ENCODE measurements at regions not wholly inside any gene's neighbourhood (a gene's known extent, or its start where the extent isn't known, plus 50 kb on each side); places are given as distances from the start of the nearest gene placed in this dataset.

DNA sequence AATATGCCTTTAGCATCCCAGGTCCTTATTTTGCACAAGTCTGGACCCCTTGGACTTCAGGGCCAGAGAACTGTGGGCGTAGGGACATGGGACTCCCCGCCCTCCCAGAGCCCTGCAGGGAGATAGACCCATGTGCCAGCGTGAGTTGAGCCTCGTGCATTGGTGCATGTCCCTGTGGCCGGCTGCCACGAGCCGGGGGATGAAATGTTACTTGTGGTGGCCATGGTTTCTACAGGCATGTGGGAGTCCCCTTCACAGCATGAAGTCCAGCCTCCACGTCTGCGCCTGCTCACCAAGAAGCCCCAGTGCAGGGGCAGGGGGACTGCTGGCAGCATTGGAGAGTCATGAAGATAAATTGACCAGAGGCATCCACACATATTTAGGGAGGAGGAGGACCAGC, 470.0 kb downstream of the BCL11B start:
- FAIRE-seq = no peak
- DNase-seq (ENCODE audit: low spot score) = no peak
- no TSS peak for BruUV-seq (replicated peaks)
- Histone ChIP-seq H3K4me2 (ENCODE audit: low read depth, low read length) (no peak overlapping the region), H3K9me3 (ENCODE audit: low read length) (peaks cover 5% of the 10 kb centered on the region; the same call in 1 of the 2 replicates), H2AFZ (ENCODE audit: low read length) (no peak overlapping the region), H3K79me2 (ENCODE audit: insufficient read depth, low read length) (no peaks in the 10 kb centered on the region), H3K27ac (ENCODE audit: extremely low read length, insufficient read depth, low read length) (no peak overlapping the region), H3K4me1 (ENCODE audit: insufficient read depth, low read length) (no peaks in the 10 kb centered on the region), H3K4me3 (replicated peaks in 1 of 3; ENCODE audit: insufficient read depth in 1 of 3, low read depth in 2 of 3, low read length in 3 of 3) (no peak overlapping the region), H3K36me3 (replicated peaks in 1 of 2; ENCODE audit: control insufficient read depth in 1 of 2, insufficient read depth in 2 of 2, low read length in 2 of 2) (no peaks in the 10 kb centered on the region), H3K27me3 (ENCODE audit: control insufficient read depth in 1 of 2, insufficient read depth in 2 of 2, low read length in 2 of 2) (no peaks in the 10 kb centered on the region), H3K9ac (ENCODE audit: insufficient read depth, low read depth, low read length) (no peak overlapping the region), H4K20me1 (ENCODE audit: insufficient read depth, low read length) (no peaks in the 10 kb centered on the region)
- no CpG with 5 or more reads among the region's 9 CpGs for WGBS (ENCODE audit: low lambda C conversion rate)
- intact Hi-C loops (cut with micrococcal nuclease; ENCODE audit: unreplicated experiment) = no loop called here
- CTCF ChIA-PET (ENCODE audit: low intra/inter-chr PET ratio, low total read pairs) = no interaction called here
- no peak for ATAC-seq
- in situ Hi-C loops (cut with HindIII; ENCODE audit: extremely low pct_ligation_motif_present, low pct_unique_long_range_greater_than_20kb) = no loop called here
- POLR2A ChIA-PET = no interaction called here
- no peak for TF ChIP-seq ZNF335 (CRISPR knock-in tag; IDR thresholded peaks at IDR 0.05)
- TF ChIP-seq, protein P1, sequence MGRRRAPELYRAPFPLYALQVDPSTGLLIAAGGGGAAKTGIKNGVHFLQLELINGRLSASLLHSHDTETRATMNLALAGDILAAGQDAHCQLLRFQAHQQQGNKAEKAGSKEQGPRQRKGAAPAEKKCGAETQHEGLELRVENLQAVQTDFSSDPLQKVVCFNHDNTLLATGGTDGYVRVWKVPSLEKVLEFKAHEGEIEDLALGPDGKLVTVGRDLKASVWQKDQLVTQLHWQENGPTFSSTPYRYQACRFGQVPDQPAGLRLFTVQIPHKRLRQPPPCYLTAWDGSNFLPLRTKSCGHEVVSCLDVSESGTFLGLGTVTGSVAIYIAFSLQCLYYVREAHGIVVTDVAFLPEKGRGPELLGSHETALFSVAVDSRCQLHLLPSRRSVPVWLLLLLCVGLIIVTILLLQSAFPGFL (CRISPR knock-in tag; IDR thresholded peaks at IDR 0.05) = no peak
- TF ChIP-seq ZFP1 (CRISPR knock-in tag; IDR thresholded peaks at IDR 0.05) = no peak
- TF ChIP-seq ZNF672 (CRISPR knock-in tag; IDR thresholded peaks at IDR 0.05) = no peak
- no peak for TF ChIP-seq ZMYM2 (CRISPR knock-in tag; IDR thresholded peaks at IDR 0.05)
- TF ChIP-seq WIZ (CRISPR knock-in tag; IDR thresholded peaks at IDR 0.05) = no peak
- no peak for TF ChIP-seq SRF (IDR thresholded peaks at IDR 0.05; ENCODE audit: low read depth, low read length)
- TF ChIP-seq SP1 (IDR thresholded peaks at IDR 0.05) = no peak
- no peak for TF ChIP-seq SP1 (CRISPR knock-in tag; IDR thresholded peaks at IDR 0.05)

DNA sequence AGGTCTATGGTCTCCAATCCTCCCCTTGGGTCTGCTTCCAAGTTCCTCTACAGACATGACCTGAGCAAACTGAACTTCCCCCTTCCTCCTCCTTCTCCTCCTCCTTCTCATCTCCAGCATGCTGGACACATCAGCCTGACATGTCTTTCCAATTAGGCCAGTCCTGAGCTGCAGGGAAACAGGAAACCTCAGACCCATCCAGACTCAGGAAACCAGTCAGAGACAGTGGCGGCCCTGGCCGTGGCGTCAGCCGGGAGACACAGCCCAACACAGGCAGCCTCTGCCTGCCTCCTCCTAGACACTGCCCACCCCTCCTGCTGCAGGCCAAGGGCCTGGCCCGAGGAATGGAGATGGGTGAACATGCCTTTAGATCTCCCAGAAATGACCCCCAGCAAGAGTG, 468.8 kb downstream of the BCL11B start:
- Histone ChIP-seq H3K4me1 (ENCODE audit: insufficient read depth, low read length) (no peaks in the 10 kb centered on the region), H2AFZ (ENCODE audit: low read length) (no peak overlapping the region), H3K4me3 (replicated peaks in 1 of 3; ENCODE audit: insufficient read depth in 1 of 3, low read depth in 2 of 3, low read length in 3 of 3) (no peak overlapping the region), H3K79me2 (ENCODE audit: insufficient read depth, low read length) (no peaks in the 10 kb centered on the region), H3K9me3 (ENCODE audit: low read length) (peaks cover 5% of the 10 kb centered on the region; the same call in 1 of the 2 replicates), H3K27ac (ENCODE audit: extremely low read length, insufficient read depth, low read length) (no peak overlapping the region), H3K36me3 (replicated peaks in 1 of 2; ENCODE audit: control insufficient read depth in 1 of 2, insufficient read depth in 2 of 2, low read length in 2 of 2) (no peaks in the 10 kb centered on the region), H3K9ac (ENCODE audit: insufficient read depth, low read depth, low read length) (no peak overlapping the region), H4K20me1 (ENCODE audit: insufficient read depth, low read length) (no peaks in the 10 kb centered on the region), H3K27me3 (ENCODE audit: control insufficient read depth in 1 of 2, insufficient read depth in 2 of 2, low read length in 2 of 2) (no peaks in the 10 kb centered on the region), H3K4me2 (ENCODE audit: low read depth, low read length) (no peak overlapping the region)
- ChIA-PET CTCF (ENCODE audit: low intra/inter-chr PET ratio, low total read pairs) (no interaction called here), POLR2A (no interaction called here)
- no TSS peak for BruUV-seq (replicated peaks)
- in situ Hi-C loops (cut with HindIII; ENCODE audit: extremely low pct_ligation_motif_present, low pct_unique_long_range_greater_than_20kb) (no loop called here), intact Hi-C loops (cut with micrococcal nuclease; ENCODE audit: unreplicated experiment) (no loop called here)
- FAIRE-seq (no peak), ATAC-seq (no peak), DNase-seq (ENCODE audit: low spot score) (no peak)
- whole genome bisulfite sequencing (ENCODE audit: low lambda C conversion rate) = 2% methylated on average over 4 of the region's 5 CpGs
- TF ChIP-seq, protein P2, sequence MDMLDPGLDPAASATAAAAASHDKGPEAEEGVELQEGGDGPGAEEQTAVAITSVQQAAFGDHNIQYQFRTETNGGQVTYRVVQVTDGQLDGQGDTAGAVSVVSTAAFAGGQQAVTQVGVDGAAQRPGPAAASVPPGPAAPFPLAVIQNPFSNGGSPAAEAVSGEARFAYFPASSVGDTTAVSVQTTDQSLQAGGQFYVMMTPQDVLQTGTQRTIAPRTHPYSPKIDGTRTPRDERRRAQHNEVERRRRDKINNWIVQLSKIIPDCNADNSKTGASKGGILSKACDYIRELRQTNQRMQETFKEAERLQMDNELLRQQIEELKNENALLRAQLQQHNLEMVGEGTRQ (IDR thresholded peaks at IDR 0.05; ENCODE audit: low read depth, low read length) = no peak
- TF ChIP-seq, protein P2 (CRISPR knock-in tag; IDR thresholded peaks at IDR 0.05; ENCODE audit: borderline replicate concordance) = no peak
- TF ChIP-seq ZC3H4 (CRISPR knock-in tag; IDR thresholded peaks at IDR 0.05; ENCODE audit: borderline replicate concordance) = no peak
- no peak for TF ChIP-seq SRSF1 (optimal IDR thresholded peaks at IDR 0.05; ENCODE audit: low read depth, low read length)
- no peak for TF ChIP-seq ZNF251 (CRISPR knock-in tag; IDR thresholded peaks at IDR 0.05)
- no peak for TF ChIP-seq CC2D1A (CRISPR knock-in tag; IDR thresholded peaks at IDR 0.05)
- no peak for TF ChIP-seq PCBP1 (IDR thresholded peaks at IDR 0.05; ENCODE audit: borderline replicate concordance, low read depth, low read length)
- TF ChIP-seq, protein P3, sequence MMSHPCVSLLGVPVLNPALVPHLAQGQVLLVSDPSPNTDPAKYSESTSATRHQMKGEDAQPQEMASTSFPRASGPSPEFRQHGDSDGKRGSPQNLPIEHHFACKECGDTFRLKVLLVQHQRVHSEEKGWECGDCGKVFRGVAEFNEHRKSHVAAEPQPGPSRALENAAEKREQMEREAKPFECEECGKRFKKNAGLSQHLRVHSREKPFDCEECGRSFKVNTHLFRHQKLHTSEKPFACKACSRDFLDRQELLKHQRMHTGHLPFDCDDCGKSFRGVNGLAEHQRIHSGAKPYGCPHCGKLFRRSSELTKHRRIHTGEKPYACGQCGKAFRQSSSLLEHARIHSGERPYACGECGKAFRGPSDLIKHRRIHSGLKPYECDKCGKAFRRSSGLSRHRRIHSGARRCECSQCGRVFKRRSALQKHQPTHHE (CRISPR knock-in tag; IDR thresholded peaks at IDR 0.05; ENCODE audit: borderline replicate concordance) = no peak
- no peak for TF ChIP-seq ZNF7 (CRISPR knock-in tag; IDR thresholded peaks at IDR 0.05)
- no peak for TF ChIP-seq NFYC (CRISPR knock-in tag; IDR thresholded peaks at IDR 0.05)

Measured in HepG2 (cell line).